Right lobe of liver (tissue), 4 donors: ENCODE measurements at regions not wholly inside any gene's neighbourhood (a gene's known extent, or its start where the extent isn't known, plus 50 kb on each side); places are given as distances from the start of the nearest gene placed in this dataset.

ENCODE experiments used
- POLR2A ChIP-seq: fragments of 450-650 bp; IDR thresholded peaks from one replicate; pipeline ENCODE4 v1.6.1; 2017; ENCODE audit warnings: antibody characterized with exemption, mild to moderate bottlenecking
- TF ChIP-seq, protein P1 (sequence below), 4 donors: fragments of 200-600 bp in 3 of 4; fragments of 450-650 bp in 1 of 4; IDR thresholded peaks; one replicate each; pipeline versions ENCODE4 v1.5.1 to v1.8.0; 2016 to 2022; ENCODE audit warnings: antibody characterized with exemption in 4 of 4, mild to moderate bottlenecking in 2 of 4
- donor health status: DM: no; HTN: no; CAD: no.
- donor health status: DM: no; HTN: no; CAD: no.
- donor health status: DM: no; HTN: yes; CAD: no.

DNA sequence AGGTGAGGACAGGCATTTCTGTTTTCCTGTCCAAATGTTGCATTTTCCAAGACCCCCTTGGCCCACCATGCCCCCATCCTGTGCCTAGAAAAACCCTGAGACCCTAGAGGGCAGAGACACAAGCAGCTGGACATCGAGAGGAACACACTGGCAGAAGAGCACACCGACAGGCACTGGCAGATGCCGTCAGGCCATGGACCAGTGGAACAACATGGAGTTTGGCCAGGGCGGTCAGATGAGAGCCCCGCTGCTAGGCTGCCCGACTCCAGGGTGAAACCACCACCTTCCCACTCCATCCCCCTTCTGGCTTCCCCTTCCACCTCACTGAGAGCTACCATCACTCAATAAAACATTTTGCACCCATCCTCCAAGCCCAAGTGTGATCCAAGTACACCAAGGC, 438.4 kb downstream of the SIPA1L2 start:
- TF ChIP-seq, protein P1, sequence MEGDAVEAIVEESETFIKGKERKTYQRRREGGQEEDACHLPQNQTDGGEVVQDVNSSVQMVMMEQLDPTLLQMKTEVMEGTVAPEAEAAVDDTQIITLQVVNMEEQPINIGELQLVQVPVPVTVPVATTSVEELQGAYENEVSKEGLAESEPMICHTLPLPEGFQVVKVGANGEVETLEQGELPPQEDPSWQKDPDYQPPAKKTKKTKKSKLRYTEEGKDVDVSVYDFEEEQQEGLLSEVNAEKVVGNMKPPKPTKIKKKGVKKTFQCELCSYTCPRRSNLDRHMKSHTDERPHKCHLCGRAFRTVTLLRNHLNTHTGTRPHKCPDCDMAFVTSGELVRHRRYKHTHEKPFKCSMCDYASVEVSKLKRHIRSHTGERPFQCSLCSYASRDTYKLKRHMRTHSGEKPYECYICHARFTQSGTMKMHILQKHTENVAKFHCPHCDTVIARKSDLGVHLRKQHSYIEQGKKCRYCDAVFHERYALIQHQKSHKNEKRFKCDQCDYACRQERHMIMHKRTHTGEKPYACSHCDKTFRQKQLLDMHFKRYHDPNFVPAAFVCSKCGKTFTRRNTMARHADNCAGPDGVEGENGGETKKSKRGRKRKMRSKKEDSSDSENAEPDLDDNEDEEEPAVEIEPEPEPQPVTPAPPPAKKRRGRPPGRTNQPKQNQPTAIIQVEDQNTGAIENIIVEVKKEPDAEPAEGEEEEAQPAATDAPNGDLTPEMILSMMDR (IDR thresholded peaks at IDR 0.05): no peak
- TF ChIP-seq POLR2A: no peak
